GM18870 (cell line): ENCODE measurements at regions not wholly inside any gene's neighbourhood (a gene's known extent, or its start where the extent isn't known, plus 50 kb on each side); places are given as distances from the start of the nearest gene placed in this dataset.

Experiments used
- ATAC-seq: cut with Tn5 transposase; IDR thresholded peaks from one replicate; pipeline ENCODE4 v1.9.1; 2021; ENCODE audit warnings: moderate library complexity; ENCODE audit not compliant: unreplicated experiment

GRCh38 chr18:67568166-67568565, 51.6 kb upstream of the DSEL start:
- no peak for ATAC-seq
